GM19023 (cell line): ENCODE measurements at regions not wholly inside any gene's neighbourhood (a gene's known extent, or its start where the extent isn't known, plus 50 kb on each side); places are given as distances from the start of the nearest gene placed in this dataset.
A peak's percentile ranks its signal among the peaks of the same experiment; 100 is the strongest.

ENCODE experiments used
- ATAC-seq: cut with Tn5 transposase; IDR thresholded peaks from one replicate; pipeline ENCODE4 v1.9.1; 2021; ENCODE audit warnings: mild to moderate bottlenecking, moderate library complexity; ENCODE audit not compliant: unreplicated experiment

DNA sequence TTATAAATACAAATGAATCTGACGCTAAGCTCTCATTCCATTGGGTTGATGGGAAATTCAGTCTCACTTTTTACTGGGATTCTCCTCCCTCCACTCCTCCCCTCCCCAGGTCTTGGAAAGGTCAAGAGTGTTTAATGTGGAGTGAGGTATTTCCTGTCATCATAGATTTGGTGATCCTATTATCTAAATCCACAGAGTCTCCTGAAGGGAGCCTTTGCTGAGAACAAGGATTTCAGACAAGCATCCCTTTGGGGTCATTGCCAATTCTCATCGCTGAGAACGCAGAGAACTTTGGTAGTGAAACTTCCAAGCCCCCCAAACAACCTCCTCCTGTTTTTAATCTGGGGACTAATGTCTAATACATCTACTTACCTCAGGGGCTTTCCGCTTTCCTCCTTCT is 297.9 kb downstream of the OTOL1 start:
- no peak for ATAC-seq

DNA sequence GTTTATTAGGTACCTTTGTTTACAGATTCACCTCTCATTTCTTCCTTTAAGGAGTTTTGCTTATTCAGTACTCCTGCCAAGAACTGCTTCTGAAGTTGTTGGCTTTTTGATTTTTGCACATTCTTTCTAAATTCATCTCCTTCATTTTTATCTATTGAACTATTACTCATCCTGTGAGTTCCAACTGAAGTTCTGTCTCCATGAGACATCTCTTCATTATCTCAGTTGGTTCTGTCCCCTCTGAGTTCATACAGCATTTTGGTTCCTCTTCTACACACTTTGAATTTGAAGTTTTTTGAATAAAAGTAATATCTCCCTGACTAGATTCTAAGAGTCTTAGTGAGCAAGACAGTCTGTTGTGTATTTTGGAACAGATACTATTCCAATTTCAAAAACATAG is 299.7 kb downstream of the OTOL1 start:
- ATAC-seq, result no peak

DNA sequence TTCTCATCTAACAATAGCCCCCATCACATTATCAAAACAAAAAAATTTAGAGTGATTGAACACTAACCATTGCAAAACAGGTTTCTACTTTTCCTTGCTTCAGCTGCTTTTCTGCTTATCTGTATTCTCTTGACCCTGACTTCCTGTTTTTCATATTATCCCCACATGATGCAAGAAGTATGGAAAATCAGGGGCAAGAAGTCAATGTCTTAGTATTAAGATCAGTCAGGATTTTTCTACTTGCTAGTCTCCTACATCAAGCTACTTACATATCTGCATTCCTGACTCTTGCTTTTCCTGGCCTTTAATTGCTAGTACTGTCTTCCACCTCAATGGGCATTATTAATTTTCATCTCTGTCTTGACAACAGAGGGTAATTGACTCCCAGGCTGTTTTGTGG is 300.2 kb downstream of the OTOL1 start:
- no peak for ATAC-seq

DNA sequence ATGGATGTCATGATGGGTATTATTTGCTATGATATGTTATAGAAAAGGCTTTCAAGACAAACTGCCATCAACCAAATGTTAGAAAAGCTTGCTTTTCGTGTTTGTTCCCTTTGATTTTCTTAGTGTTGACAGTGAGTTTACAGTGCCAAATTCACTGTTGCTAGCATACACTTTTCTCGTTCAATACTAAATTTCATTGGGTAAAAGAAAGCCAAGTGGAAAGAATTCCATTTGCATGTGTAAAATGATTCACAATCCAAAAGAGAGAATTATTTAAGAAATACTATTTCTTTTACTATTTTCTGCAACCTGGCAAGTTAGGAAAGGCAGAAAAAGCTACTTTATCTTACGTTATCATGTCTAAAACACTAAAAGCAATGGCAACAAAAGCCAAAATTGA is 301.4 kb downstream of the OTOL1 start:
- no peak for ATAC-seq

DNA sequence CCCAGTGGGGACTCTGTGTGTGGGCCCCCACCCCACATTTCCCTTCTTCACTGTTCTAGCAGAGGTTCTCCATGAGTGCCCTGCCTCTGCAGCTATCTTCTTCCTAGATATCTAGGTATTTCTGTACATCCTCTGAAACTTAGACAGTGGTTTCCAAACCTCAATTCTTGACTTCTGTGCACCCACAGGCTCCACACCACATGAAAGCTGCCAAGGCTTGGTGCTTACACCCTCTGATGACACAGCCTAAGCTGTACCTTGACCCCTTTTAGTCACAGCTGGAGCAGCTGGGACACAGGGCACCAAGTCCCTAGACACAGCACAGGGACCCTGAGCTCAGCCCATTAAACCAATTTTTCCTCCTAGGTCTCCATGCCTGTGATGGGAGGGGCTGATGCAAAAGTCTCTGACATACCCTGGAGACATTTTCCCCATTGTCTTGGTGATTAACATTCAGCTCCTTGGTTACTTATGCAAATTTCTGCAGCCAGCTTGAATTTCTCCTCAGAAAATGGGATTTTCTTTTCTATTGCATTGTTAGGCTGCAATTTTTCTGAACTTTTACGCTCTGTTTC is 304.5 kb downstream of the OTOL1 start:
- no peak for ATAC-seq

DNA sequence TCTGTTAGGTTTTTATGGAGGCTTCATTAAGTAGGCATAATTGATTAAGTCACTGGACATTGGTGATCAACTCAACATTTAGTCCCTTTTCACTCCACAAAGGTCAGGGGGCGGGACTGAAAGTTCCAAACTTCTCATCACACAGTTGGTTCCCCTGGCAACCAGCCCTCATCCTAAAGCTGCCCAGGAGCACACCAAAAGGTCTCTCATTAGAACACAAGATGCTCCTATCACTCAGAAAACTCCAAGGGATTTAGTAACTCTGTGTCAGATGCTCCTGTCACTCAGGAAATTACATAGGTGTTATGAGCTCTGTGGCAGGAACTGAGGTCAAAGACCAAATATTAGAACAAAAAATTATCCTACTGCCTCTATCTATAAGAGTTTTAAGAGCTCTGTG is 321.5 kb downstream of the OTOL1 start:
- no peak for ATAC-seq

DNA sequence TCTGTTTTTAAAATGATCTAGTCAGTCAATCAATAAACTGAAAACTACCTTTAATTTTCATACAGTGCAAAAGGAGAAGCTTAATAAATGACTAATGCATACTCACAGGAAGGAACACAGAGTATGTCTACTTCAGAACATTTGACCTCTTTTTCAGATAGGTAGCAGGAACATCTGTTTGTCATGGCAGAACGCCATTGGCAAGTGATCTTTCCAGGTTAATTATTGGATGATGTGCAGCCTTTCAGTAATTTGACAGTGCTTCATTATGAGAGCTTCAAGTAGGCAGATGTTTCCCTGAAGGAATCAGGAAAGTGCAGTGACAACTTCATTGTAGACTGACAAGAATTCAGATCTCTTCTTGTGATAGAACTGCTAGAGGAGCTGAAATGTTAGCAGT is 325.0 kb downstream of the OTOL1 start:
- no peak for ATAC-seq

DNA sequence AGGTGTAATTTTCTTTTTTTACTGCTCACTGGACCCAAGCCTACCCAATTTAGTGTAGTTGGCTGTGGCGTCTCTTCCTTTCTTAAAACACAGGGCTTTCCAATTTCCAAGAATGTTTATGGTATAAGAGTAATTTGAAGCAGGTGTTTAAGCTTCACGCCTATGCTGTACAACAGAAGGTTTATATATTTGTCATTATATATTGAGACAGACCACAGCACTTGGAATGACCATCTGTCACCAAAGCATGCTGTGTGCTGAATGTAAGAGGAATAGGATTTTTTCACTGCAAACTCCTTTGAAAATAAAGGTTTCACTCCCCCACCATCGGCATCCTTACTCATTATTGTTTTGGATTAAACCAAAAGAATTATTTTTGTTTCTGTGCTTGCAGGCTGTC is 325.7 kb downstream of the OTOL1 start:
- ATAC-seq, result no peak

DNA sequence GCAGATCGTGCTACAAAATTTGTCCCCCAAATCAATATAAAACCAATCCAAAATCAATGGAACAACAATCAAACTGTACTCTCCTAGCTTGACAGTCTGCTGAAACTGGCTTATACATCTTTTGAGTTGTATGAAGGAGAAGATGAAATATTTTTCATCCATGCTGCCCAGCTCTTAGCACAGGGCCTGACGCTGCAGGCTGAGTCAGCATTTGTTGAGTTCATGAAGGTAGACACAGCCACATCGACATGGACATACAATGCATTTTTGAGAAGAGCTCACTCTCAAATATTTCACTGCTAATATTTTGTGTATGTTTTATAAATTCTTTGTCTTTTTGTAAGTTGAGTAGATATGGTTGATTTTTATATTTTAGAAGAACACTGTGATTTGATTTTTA is 327.3 kb downstream of the OTOL1 start:
- no peak for ATAC-seq

DNA sequence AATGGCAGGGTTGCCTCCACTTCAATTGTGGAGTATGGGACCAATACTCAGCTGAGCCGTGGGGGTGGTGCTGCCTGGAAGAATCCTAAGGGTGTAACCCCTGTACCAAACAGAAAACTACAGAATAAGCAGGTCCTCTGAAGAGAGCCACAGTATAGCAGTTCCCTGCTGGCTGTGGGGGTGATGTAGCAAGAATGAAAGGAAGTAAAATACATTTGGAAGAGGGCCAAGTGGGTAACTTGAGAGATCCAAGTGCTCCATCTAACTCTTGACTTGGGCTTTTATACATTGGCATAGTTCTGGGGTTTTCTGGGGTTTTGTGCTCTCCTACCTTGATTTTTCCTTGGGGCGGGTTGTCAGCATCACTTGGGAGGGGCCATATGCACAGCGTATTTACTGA is 341.4 kb downstream of the OTOL1 start:
- ATAC-seq, result no peak

DNA sequence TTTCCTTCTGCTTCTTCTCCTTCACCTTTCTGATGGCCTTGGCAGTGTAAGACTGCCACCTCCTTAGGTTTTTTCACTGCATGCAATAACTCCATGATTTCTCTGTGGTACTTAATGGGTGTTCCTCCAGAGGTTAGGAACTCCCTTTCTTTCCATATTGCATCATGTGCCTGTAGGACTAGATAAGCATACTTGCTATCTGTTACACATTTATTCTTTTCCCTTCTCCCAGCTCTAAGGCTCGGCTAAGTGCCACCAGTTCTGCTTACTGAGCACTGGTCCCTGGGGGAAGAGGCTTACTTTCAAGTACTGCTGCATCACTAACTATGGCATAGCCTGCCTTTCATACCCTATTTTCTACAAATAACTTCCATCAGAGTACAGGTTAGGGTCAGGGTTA is 351.8 kb downstream of the OTOL1 start:
- no peak for ATAC-seq

DNA sequence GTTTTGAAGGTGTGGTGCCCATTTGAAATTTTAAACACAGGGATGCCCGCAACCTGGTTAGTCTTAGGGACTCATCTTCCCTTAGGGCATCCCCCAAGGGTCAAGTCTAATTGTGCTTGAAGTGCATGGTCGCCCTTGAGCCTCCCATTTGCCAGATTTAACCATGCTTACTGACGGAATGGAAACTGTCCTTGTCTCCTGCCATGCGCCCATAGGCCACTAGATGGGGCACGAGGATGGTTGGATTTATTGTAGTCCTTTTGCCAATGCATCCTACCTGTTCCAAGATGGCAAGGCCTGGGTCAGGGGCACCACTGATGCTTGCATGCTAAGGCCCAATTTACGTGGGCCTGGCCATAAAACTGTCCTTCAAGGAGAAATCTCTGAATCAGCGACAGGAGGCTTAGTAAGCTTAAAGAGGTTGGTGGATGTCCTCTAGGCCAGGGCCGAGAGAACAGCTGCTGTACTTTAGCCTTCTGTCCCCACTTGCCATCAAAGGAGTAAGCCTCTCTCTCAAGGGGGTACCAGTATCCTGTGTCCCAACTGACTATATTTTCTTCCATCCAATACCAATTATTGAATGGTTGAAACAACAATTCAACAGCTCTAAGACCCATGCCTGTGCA is 355.4 kb downstream of the OTOL1 start:
- ATAC-seq, result peak; percentile 78

DNA sequence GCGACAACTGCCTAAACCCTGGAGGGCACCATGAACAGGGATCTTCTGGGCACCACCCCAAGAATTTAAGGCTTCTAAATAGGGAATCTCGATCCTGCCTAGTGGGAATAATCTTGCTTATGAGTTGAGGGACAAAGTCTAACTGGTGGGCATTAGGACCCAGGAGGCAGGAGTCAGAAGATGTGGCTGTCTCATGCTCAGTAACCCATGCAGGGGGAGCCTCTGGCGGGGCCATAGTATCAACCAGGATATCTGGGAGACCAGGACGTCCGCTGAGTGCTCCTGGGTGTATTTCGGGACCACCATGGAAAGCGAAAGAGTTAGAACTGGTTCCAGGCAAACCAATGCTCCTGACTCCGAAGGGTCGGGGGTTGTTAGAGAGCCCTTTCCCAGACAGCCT is 356.1 kb downstream of the OTOL1 start:
- no peak for ATAC-seq

DNA sequence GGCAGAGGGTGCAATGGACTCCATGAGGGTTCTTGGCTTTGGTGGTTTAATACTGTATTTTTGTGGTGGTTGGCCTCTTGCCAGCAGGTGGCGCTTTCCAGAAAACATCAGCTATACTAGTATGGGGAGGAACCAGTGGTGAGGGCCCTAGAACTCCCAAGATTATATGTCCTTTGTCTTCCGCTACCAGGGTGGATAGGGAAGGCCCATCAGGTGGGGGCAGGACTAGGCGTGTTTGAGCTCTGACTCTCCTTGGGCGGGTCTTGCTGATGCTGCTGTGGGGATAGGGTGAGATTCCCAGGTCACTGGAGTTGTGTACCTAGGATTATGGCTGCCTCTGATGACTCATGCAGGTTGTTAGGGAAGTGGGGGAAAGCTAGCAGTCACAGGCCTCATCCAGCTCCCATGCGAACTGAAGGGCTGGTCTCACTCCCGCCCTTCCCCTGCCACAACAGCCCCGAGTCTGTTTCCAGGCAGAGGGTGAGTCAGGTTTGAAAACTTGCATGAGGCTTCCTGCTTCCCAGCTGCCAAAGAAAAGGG is 357.7 kb downstream of the OTOL1 start:
- ATAC-seq, result no peak

DNA sequence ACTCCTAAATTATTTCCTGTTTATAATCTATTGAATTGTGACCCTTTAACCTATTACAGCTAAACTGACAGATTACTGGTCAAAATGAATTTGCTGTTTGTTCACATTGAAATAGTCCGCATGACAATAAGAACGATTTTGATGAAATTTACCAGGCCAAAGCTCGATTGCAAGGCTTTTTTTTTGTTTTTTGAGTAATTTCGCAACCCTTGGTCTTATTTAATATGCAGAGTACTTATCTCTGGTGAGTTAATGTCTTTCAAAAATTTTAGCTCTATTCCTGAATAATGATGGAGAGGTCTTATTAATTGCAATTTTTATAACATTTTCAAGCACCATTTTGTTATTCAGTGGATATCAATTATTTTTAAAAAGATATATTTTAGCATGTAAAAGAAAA is 362.4 kb downstream of the OTOL1 start:
- ATAC-seq, result no peak

DNA sequence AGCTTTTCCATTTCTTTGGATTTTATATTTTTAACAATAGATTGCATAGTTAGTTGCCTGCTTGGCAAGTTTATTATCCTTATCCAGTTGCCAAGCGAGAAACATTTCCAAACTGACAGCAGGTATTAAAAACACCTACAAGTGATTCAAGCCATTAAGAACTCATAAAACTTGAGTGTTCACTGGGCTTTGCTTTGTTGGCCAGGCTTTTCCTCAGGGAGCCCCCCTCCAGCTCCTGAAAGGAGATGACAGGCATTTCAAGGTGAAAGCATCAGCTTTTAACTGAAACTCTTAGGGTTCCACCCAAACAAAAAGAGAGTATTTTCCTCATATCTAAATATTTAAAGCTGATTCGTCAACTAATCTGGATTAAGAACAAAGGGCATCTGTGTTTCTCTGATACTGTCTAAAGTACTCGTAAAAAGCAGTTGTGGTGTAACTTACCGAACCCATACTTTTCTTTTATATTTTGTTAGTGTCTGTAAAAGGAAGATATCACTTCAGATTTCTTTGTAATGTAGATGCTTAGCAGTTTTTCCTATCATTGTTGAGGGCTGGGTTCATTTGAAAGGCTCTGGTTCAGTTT is 363.4 kb downstream of the OTOL1 start:
- no peak for ATAC-seq

DNA sequence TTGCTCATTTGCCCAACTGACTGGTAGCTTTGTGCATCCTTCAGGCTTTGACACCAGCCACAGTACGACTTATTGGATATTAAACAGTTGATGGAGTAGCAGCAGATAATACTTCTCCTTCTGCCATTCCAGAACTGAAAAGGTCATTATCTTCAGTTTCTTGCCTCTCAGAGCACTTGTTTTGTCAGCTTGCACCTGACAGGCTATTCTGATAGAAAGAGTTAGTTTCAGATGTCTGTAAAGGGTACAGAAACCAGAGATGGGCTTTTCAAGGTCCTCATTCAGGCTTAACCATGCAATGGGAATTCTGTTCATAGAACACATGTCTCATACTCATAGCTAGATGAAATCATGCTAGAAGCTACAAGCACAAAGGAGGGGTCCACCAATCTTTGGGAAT is 367.2 kb downstream of the OTOL1 start:
- no peak for ATAC-seq

DNA sequence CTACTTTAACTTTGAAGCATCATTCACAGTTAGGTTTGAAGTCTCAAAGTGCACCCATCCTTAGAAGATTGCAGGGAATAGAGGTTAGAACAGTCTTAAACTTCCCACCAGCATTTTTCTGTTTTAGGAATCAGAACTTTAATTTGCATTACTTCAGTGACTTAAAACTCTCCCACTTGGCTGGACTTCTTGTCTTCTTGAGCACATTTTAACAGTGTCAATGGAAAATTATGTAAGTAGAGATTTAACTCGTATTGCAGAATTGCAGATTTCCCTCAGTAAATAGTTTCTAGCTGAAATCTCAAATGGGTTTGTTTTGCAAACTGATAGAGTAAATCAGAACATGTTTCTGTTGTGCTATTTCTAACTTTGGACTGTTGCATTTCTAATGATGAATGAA is 369.6 kb downstream of the OTOL1 start:
- no peak for ATAC-seq

DNA sequence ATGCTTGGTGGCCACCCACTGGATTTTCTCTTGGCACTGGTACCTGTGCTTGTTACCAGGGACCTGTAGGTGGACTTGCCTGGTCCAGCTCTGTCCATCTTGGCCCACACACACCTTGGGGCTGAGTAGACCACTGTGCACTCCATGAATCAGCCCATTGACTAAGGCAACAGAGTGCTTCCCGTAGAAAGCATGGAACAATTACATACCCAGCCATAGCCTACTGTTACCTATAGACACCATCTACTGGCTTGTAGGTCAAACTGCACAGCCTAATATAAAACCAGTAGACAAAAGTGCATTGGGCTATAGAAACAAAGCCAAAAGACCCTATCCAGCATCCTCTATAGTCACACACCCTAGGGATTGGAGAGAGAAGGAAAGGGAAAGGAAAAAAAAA is 378.9 kb downstream of the OTOL1 start:
- no peak for ATAC-seq

DNA sequence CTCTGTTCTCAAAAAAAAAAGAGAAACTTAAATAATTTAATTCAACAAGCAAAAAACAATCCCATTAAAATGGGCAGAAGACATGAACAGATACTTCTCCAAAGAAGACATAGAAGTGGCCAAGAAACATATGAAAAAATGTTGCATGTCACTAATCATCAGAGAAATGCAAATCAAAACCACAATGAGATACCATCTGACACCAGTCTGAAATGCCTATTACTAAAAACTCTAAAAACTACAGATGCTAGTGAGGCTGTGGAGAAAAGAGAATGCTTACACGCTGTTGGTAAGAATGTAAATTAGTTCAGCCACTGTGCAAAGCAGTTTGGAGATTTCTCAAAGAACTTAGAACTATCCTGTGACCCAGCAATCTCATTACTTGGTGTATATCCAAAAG is 382.9 kb downstream of the OTOL1 start:
- ATAC-seq, result no peak

DNA sequence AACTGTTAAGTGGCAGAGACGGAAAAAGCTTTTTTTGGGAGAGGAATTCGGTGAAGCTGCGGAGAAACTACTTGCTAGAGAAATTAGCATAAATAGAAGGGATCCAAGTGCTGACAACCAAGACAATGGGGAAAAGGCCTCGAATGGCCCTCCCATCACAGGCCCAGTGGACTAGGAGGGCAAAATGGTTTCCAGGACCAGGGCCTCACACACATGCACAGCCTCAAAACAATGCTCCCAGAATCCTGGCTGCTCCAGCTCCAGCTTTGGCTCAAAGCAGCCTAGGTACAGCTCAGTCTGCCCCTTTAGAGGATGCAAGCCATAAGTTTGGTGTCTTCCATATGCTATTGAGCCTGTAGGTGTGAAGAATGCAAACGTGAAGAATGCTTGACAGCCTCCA is 388.2 kb downstream of the OTOL1 start:
- ATAC-seq, result no peak

DNA sequence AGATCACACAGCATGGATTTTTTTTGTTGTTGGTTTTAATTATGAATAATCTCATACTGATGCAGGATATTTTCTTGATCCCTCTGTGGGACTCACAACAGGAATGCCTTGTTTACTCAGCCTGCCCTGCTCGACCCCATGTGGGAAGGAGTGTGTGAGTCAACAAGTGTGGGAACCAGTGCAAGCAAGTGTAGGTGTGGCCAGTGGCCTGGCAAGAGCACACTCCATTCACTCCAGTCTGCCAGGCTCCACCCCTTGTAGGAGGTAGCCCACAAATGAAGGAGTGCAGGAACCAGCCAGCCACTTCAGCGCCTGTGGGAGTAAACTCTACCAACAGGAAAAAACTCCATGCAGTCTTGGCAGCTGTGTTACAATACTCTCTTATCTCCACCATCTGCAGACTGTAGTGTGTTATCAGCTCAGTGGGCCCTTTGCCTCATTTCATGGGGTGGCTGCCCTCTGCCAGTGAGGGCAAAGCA is 393.6 kb downstream of the OTOL1 start:
- ATAC-seq, result no peak

DNA sequence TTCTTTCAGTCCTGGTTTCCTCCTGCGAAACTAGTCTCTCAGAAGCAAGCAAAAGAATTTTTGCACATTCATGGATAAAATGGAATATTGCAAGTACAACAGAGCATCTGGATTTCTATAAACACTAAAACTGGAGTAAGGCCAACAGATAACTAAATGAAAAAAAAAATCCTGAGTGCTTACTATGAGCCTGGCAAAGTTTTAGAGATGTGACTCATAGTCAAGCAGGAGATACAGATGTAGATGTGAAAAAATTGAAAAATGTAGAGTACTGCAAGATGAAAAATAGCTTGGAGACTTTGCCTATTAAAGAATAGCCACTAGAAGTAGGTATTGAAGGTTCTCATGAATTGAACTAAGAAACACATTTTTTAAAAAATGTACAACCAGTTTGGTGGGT is 397.4 kb downstream of the OTOL1 start:
- no peak for ATAC-seq
